GM21723 (cell line): ENCODE measurements at regions not wholly inside any gene's neighbourhood (a gene's known extent, or its start where the extent isn't known, plus 50 kb on each side); places are given as distances from the start of the nearest gene placed in this dataset.

Experiments used
- ATAC-seq: cut with Tn5 transposase; IDR thresholded peaks from one replicate; pipeline ENCODE4 v1.9.1; 2021; ENCODE audit warnings: mild to moderate bottlenecking, moderate library complexity; ENCODE audit not compliant: unreplicated experiment

- ATAC-seq = no peak
These were observed 1189.9 kb downstream of the UQCRFS1 start for GRCh38 chr19:28023064-28023463.

GRCh38 chr19:28022506-28022905, 1190.4 kb downstream of the UQCRFS1 start:
- ATAC-seq = no peak

- no peak for ATAC-seq
These were observed 1191.4 kb downstream of the UQCRFS1 start for GRCh38 chr19:28021259-28022185.

GRCh38 chr19:28020619-28021258, 1192.2 kb downstream of the UQCRFS1 start:
- no peak for ATAC-seq

GRCh38 chr19:28019901-28020300, 1193.0 kb downstream of the UQCRFS1 start:
- ATAC-seq = no peak

- ATAC-seq = no peak
These were observed 1193.6 kb downstream of the UQCRFS1 start for GRCh38 chr19:28019371-28019770.

GRCh38 chr19:28018499-28018898, 1194.5 kb downstream of the UQCRFS1 start:
- no peak for ATAC-seq

- ATAC-seq = no peak
These were observed 1198.1 kb downstream of the UQCRFS1 start for GRCh38 chr19:28014615-28015405.

- no peak for ATAC-seq
These were observed 1200.6 kb downstream of the UQCRFS1 start for GRCh38 chr19:28012361-28012760.

- no peak for ATAC-seq
These were observed 1202.3 kb downstream of the UQCRFS1 start for GRCh38 chr19:28010656-28011055.

GRCh38 chr19:28009696-28010095, 1203.3 kb downstream of the UQCRFS1 start:
- no peak for ATAC-seq

- ATAC-seq = no peak
These were observed 1204.3 kb downstream of the UQCRFS1 start for GRCh38 chr19:28008695-28009094.

- no peak for ATAC-seq
These were observed 1209.4 kb downstream of the UQCRFS1 start for GRCh38 chr19:28003543-28003942.

GRCh38 chr19:27997069-27997468, 1215.9 kb downstream of the UQCRFS1 start:
- ATAC-seq = no peak

- no peak for ATAC-seq
These were observed 1219.1 kb downstream of the UQCRFS1 start for GRCh38 chr19:27993619-27994570.

- ATAC-seq = no peak
These were observed 1226.7 kb downstream of the UQCRFS1 start for GRCh38 chr19:27986299-27986698.

GRCh38 chr19:27975419-27976005, 1237.4 kb downstream of the UQCRFS1 start:
- ATAC-seq = no peak

- no peak for ATAC-seq
These were observed 1238.9 kb downstream of the UQCRFS1 start for GRCh38 chr19:27974082-27974513.

GRCh38 chr19:27972291-27973040, 1240.5 kb downstream of the UQCRFS1 start:
- no peak for ATAC-seq
